GM04503 (cell line): ENCODE measurements at regions not wholly inside any gene's neighbourhood (a gene's known extent, or its start where the extent isn't known, plus 50 kb on each side); places are given as distances from the start of the nearest gene placed in this dataset.
"Not testable (repeated sequence)": the region's sequence is repeated elsewhere in the genome, so short reads cannot be mapped to it uniquely, and the experiment has no call there.

Experiments used
- DNase-seq: peaks from one replicate; pipeline ENCODE4 v3.0.0-alpha.2; 2012; ENCODE audit warnings: low read depth

DNA sequence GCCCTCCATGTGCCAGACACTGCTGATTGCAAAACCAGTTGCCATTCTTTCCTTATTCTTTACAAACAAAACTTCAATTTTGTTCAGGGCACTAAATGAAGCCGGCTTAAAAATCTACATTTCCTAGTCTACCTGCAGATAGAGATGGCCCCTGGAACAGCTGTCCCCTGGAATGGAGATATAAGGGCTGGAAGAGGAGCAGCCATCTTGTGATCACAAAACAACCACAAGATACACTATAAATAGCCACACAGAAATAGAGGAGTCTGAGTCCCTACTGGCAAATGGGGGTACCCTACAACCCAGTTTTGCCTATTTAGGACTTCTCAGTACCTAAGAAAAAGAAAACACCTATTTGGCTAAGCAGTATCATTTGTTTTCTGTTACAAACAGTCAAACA lies 115.9 kb upstream of the BEND6 start:
- no peak for DNase-seq

DNA sequence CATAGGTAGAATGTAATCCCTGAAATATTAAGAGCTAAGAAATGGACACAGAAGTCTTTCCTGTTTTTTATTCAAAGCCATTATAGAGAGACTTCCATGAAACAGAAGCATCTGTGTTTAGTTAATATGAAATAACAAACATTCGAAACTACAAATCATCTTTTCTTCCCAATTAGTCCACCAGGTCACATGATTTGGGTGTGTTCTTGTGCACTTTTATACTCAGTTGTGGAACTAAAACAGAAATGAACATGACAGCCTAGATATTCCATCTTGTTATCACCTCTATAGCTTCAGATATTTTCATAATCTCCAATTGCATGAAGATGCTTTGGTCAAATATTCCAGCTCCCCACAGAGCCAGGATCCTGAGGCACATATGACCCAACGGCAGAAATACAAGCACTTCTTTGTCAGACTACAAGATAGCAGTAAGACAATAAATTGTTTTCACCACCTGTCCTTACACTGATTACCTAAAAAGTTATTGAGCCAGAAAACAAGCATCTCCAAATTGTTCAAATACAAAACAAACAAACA lies 116.8 kb upstream of the BEND6 start:
- no peak for DNase-seq

- no peak for DNase-seq
Observed at GRCh38 chr6:56837322-56837894, 117.5 kb upstream of the BEND6 start.

DNA sequence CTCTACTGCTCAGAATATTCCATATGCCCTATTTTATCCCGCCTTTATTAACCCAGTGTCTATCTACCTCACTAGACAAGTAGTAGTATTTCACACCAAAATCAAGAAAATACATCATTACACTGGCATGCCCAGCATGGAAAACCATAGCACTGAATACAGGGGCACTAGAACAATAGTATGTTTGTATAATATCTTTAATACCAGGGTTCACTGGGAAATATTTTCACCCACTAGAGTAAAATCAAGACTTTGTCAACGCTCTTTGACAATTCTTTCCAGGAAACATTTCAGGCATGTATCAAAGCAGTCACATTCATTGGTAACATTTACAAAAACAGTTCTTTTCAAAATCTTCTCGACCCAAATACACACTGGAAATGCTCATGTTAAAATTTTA lies 119.3 kb upstream of the BEND6 start:
- no peak for DNase-seq

- no peak for DNase-seq
Observed at GRCh38 chr6:56833873-56834272, 121.0 kb upstream of the BEND6 start.

DNA sequence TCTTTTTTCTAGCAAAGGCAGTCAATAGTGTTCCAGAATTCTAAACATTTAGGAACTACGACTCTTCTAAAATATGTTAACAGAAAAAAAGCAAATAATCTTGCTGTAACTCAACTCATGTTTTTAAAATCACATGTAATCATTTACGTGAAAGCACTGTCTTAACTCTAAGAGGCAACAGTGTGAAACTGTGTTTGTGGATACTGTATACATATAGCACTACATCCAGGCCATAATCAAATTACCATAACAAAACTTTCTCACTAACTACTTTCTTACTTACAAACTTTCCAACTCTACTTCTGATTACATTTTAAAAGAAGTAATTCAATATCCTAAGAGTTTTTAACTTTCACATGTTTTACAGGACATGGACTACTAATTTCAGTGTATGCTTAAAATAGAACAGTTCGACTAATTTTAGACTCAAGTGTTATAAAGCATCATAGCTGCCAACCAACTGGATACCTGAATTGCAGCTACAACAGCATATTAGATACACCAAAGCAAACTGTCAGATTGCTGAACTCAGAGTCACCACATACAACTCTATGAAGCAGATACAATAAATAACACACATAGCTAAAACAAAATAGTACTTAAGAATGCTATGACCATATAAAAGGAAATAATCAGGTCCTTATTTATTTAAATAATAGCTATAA lies 121.6 kb upstream of the BEND6 start:
- no peak for DNase-seq

DNA sequence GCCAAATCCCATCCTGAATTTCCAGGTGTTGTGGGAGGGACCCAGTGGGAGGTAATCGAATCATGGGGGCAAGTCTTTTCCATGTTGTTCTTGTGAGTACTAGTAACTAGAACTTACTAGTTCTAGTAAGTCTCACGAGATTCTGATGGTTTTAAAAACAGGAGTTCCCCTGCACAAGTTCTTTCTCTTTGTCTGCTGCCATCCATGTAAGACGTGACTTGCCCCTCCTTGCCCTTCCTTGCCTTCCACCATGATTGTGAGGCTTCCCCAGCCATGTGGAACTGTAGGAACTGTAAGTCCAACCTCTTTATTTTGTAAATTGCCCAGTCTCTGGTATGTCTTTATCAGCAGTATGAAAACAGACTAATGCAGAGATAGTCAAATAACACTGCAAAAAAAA lies 122.7 kb upstream of the BEND6 start:
- DNase-seq, result no peak

- DNase-seq, result no peak
Observed at GRCh38 chr6:56831334-56831733, 123.6 kb upstream of the BEND6 start.

DNA sequence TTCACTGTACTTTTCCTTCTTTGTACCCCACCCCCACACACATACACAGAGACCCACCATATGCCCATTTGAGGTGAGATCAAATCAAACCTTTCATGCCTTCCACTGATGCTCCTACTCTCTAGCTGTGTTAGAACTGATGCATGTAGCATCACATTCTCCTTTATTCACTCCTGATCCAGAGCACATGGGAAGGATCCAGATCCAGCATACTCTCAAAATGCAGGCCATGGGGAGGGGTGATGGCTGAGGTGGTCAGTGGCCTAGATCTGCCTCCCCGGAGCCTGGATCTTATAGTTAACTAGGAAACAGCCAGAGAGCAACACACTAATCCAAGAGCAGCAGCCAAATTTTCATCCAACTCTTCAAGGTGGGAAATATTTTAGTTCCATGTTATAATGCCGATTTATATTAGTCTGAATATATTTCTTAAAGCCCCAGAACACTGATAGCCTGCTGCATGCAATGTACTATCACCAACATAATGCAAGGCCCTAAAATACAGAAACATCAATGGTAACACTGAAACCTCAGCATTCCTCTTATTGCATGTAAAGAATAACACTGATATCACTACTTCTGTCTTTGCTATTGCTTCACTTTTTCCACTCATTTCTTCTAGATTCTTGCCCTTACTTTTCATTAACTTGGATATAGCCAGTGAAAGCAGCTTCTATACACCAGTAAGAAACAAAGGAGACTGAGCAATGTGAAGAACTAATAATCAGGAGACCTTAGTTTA lies 126.8 kb upstream of the BEND6 start:
- no peak for DNase-seq

DNA sequence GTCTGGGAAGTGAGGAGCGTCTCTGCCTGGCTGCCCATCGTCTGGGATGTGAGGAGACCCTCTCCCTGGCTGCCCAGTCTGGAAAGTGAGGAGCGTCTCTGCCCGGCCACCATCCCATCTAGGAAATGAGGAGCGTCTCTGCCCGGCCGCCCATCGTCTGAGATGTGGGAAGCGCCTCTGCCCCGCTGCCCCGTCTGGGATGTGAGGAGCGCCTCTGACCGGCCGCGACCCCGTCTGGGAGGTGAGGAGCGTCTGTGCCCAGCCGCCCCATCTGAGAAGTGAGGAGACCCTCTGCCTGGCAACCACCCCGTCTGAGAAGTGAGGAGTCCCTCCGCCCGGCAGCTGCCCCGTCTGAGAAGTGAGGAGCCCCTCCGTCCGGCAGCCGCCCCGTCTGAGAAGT lies 130.5 kb upstream of the BEND6 start:
- not testable (repeated sequence) for DNase-seq

- no peak for DNase-seq
Observed at GRCh38 chr6:56821005-56821432, 133.9 kb upstream of the BEND6 start.

DNA sequence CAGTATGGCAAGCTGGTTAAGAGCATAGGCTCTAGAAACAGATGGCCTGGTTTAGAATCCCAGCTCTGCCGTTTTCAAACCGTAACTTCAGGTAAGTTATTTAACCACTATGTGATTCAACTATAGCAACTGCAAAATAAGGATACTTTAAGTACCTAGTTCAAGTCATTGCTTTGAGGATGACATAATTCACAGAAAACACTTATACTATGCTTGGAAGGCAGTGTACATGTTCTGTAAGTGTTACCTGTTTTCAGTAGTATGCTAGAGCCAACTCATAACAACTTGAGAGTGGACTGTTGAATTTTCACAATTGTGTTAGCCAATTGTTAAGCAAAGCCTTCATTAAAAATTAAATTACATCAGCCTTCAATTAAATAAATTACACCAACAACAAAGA lies 134.8 kb upstream of the BEND6 start:
- no peak for DNase-seq

DNA sequence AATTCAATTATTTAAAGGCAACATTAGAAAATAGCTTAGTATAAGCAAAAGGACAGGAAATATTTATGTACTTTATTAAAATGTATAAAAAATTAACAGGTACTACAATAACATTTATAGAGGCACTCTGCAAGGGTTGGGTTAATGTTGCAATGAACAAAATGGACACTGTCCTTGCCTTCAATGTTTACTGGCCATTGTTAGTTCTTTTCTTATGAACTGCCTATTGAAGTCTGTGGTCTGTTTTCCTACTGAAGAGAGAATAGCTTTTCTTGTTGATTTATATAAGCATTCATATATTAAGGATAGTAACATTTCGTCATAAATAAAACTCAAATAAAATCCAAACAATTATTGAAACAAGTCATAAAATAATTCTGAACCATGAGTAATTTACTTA lies 135.3 kb upstream of the BEND6 start:
- DNase-seq, result no peak

GRCh38 chr6:56816370-56816769 lies 138.5 kb upstream of the BEND6 start:
- no peak for DNase-seq

- DNase-seq, result no peak
Observed at GRCh38 chr6:56815436-56815835, 139.5 kb upstream of the BEND6 start.

DNA sequence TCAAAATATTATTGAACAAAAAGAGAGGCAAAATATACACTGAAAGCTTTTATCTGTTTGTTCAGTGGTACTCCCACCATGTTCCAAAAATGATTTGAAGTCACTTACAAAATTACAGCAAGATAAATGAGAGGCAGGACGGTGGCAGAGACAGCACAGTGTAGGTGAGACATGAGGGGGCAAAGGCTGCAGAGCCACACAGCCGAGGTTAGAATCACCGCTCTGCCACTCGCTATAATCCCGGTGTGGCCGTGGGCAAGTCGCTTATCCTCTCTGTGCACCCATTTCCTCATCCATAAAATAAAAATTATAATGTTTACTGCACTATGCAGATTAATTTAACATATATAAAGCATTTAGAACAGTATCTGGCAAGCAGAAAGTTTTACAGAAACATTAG lies 140.1 kb upstream of the BEND6 start:
- no peak for DNase-seq

GRCh38 chr6:56814308-56814707 lies 140.6 kb upstream of the BEND6 start:
- DNase-seq, result no peak

DNA sequence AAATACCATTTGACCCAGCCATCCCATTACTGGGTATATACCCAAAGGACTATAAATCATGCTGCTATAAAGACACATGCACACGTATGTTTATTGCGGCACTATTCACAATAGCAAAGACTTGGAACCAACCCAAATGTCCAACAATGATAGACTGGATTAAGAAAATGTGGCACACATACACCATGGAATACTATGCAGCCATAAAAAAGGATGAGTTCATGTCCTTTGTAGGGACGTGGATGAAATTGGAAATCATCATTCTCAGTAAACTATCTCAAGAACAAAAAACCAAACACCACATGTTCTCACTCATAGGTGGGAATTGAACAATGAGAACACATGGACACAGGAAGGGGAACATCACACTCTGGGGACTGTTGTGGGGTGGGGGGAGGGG lies 142.1 kb upstream of the BEND6 start:
- not testable (repeated sequence) for DNase-seq

DNA sequence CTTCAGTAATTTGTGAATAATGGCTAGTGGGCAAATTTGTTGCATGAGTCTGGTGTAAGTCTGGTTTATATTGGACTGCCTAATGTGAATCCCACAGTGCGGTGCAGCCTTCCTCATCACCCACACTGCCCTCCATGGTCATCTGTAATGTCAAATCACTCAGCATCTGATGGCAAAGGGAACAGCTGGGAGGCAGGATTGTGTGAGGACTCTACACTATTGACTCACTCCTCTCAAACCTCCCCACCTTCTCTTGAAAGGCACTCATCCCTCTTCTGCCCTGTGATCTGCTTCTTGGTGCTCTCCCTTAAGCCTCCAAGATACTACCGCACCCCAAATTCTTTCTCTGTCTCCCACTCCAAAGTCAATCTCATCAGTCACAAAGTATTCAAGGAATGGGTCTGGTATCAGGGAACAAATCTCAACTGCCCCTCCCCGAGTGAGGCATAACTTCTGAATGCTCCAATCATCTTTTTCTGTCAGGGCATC lies 146.0 kb upstream of the BEND6 start:
- DNase-seq, result peak; percentile 73

DNA sequence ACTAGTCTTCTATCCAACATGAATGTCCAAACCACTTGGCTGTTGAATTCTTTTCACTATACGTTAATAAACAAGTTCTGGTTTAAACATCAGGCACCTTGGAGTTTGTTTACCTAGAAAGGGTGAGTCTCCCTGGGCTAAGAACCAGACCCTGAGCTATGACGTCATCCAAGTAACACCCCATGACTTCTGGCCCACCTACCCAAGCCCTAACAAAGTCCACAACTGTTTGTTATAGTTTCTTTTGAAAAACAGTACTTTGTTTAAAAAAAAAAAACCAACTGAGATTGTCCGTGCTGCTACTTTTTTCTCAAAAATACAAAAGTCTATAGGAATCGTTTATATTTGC lies 146.9 kb upstream of the BEND6 start:
- no peak for DNase-seq

DNA sequence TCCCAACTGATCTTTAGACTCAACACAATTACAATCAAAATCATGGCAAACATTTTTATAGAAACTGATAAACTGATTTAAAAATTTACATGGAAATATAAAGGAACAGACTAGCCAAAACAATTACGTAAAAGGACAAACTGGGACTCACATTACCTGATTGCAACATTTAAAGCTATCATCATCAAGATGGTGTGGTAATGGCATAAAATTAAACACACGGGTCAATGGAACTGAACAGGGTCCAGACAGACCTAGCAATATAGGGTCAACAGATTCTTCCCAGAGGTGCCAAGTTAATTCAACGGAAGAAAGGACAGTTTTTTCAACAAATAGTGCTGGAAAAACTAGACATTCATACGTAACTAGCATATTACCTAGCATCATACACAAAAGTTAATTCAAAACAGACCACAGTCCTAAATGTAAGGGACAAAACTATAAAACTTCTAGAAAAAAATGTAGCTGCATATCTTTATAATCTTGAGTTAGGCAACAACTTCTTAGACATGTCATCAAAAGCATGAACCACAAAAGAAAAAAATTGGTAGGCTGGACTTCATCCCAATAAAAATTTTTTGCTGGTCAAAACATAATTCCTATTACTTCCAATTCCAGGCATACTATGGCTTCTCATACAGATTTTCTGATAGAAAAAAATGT lies 147.4 kb upstream of the BEND6 start:
- DNase-seq, result no peak

DNA sequence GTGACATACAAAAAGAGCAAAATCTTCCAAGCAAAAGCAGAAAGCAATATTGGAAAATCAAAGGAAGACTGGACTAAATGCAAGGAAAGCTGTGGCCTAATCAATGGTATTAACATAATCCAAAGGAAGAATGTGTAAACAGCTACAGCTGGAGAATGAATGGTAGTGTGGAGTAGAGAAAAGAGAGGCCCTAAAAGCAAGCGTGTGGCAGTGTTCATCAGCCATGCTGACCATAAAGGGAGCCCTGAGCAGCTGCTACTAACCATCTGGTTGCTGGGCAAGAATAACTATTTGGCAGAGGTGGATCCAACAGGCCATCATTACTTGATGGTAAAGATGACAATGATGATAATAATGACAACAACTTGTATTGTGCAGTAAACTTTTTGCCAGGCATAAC lies 148.5 kb upstream of the BEND6 start:
- DNase-seq, result no peak

GRCh38 chr6:56804996-56805395 lies 149.9 kb upstream of the BEND6 start:
- DNase-seq, result peak; percentile 34
